SU-DHL-6 (cell line): ENCODE measurements at regions not wholly inside any gene's neighbourhood (a gene's known extent, or its start where the extent isn't known, plus 50 kb on each side); places are given as distances from the start of the nearest gene placed in this dataset.
A peak's percentile ranks its signal among the peaks of the same experiment; 100 is the strongest.

Experiments used
- H2AFZ ChIP-seq: fragments of 200-600 bp; sonication (generic); 2 replicates; pipeline ENCODE4 v1.6.1; 2014; ENCODE audit warnings: low read depth, mild to moderate bottlenecking, moderate library complexity, mixed read lengths, antibody characterized with exemption, low read length; ENCODE audit not compliant: severe bottlenecking
- H3F3A ChIP-seq: fragments of 200-600 bp; shearing (Covaris generic); 2 replicates; pipeline ENCODE4 v1.6.0; 2016; ENCODE audit warnings: antibody characterized with exemption, mild to moderate bottlenecking; ENCODE audit not compliant: insufficient read depth
- H3K27ac ChIP-seq: fragments of 200-600 bp; sonication (generic); 2 replicates; pipeline ENCODE4 v1.5.1; 2016; ENCODE audit warnings: low read depth, mild to moderate bottlenecking, low read length, moderate library complexity, mixed read lengths
- H3K27me3 ChIP-seq: fragments of 200-600 bp; sonication (generic), shearing (Covaris generic); 2 replicates; pipeline ENCODE4 v1.6.0; 2014; ENCODE audit warnings: mild to moderate bottlenecking, low read length
- H3K36me3 ChIP-seq: fragments of 200-600 bp; sonication (generic); 2 replicates; pipeline ENCODE4 v1.6.1; 2014; ENCODE audit warnings: mild to moderate bottlenecking, low read length, mixed read lengths
- H3K4me2 ChIP-seq: fragments of 300-600, 200-600 bp; shearing (Covaris generic), sonication (generic); 2 replicates; pipeline ENCODE4 v1.6.0; 2014; ENCODE audit warnings: low read length, low read depth, mild to moderate bottlenecking; ENCODE audit not compliant: poor library complexity, severe bottlenecking
- H3K4me3 ChIP-seq: fragments of 200-600 bp; sonication (generic); 2 replicates; pipeline ENCODE4 v1.5.1; 2014; ENCODE audit warnings: antibody characterized with exemption, low read length, mild to moderate bottlenecking, mixed read lengths; ENCODE audit not compliant: insufficient read depth, poor library complexity, severe bottlenecking
- H3K79me2 ChIP-seq: fragments of 200-600 bp; sonication (generic); 2 replicates; pipeline ENCODE4 v1.6.1; 2014; ENCODE audit warnings: mild to moderate bottlenecking, low read length, moderate library complexity; ENCODE audit not compliant: insufficient read depth
- H3K9ac ChIP-seq: fragments of 200-600 bp; sonication (generic); 2 replicates; pipeline ENCODE4 v1.7.0; 2014; ENCODE audit warnings: mild to moderate bottlenecking, low read length
- H3K9me2 ChIP-seq: fragments of 200-600 bp; sonication (generic); replicated peaks from 2 replicates; pipeline ENCODE4 v1.6.1; 2014; ENCODE audit warnings: low read length; ENCODE audit not compliant: insufficient read depth
- H3K9me3 ChIP-seq: fragments of 200-600 bp; sonication (generic); 2 replicates; pipeline ENCODE4 v1.6.1; 2014; ENCODE audit warnings: low read length, mixed read lengths; ENCODE audit not compliant: insufficient read depth
- H4K20me1 ChIP-seq: fragments of 200-600 bp; sonication (generic); 2 replicates; pipeline ENCODE4 v1.6.1; 2014; ENCODE audit warnings: low read depth, mild to moderate bottlenecking, antibody characterized with exemption, low read length, moderate library complexity, mixed read lengths
- EZH2phosphoT487 ChIP-seq: fragments of 200-600 bp; sonication (generic), shearing (Covaris generic); conservative IDR thresholded peaks from 2 replicates; pipeline ENCODE4 v1.6.1; 2018; ENCODE audit warnings: mild to moderate bottlenecking, antibody characterized with exemption, low read length, moderate library complexity, mixed read lengths
- TF ChIP-seq, protein P1 (sequence below): fragments of 200-600 bp; sonication (generic); IDR thresholded peaks from one replicate; pipeline ENCODE4 v1.5.1; 2017; ENCODE audit warnings: antibody characterized with exemption, mild to moderate bottlenecking, low read length, moderate library complexity; ENCODE audit not compliant: insufficient read depth, poor library complexity, severe bottlenecking

DNA sequence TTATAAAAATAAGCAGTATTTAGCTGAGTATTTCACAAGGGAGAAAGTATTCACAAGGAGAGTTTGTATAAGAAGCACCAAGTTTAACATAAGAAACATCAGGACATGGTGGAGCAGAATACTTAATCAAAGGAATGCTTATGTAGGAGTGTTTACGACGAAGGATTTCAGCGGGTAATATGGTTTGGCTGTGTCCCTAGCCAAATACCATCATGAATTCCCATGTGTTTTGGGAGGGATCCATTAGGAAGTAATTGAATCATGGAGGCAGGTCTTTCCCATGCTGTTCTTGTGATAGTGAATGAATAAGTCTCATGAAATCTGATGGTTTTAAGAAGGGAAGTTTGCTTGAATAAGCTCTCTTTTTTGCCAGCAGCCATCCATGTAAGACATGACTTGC is 1099.1 kb upstream of the ADGRB3 start:
- H3K4me2 ChIP-seq: no peak overlapping the region
- H3K79me2 ChIP-seq: no peaks in the 10 kb centered on the region
- H3K4me3 ChIP-seq: no peak overlapping the region
- no peaks in the 10 kb centered on the region for H3K36me3 ChIP-seq
- no peak overlapping the region for H3K9ac ChIP-seq
- H3K9me3 ChIP-seq: 0 out of 2 replicates have a peak, but pooled peaks cover under 1% of the 10 kb centered on the region
- TF ChIP-seq EZH2phosphoT487: no peak
- TF ChIP-seq, protein P1, sequence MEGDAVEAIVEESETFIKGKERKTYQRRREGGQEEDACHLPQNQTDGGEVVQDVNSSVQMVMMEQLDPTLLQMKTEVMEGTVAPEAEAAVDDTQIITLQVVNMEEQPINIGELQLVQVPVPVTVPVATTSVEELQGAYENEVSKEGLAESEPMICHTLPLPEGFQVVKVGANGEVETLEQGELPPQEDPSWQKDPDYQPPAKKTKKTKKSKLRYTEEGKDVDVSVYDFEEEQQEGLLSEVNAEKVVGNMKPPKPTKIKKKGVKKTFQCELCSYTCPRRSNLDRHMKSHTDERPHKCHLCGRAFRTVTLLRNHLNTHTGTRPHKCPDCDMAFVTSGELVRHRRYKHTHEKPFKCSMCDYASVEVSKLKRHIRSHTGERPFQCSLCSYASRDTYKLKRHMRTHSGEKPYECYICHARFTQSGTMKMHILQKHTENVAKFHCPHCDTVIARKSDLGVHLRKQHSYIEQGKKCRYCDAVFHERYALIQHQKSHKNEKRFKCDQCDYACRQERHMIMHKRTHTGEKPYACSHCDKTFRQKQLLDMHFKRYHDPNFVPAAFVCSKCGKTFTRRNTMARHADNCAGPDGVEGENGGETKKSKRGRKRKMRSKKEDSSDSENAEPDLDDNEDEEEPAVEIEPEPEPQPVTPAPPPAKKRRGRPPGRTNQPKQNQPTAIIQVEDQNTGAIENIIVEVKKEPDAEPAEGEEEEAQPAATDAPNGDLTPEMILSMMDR: no peak
- H3K27me3 ChIP-seq: no peaks in the 10 kb centered on the region
- no peaks in the 10 kb centered on the region for H3F3A ChIP-seq
- H2AFZ ChIP-seq: no peak overlapping the region
- H3K27ac ChIP-seq: no peak overlapping the region
- no peaks in the 10 kb centered on the region for H3K9me2 ChIP-seq
- H4K20me1 ChIP-seq: no peaks in the 10 kb centered on the region

DNA sequence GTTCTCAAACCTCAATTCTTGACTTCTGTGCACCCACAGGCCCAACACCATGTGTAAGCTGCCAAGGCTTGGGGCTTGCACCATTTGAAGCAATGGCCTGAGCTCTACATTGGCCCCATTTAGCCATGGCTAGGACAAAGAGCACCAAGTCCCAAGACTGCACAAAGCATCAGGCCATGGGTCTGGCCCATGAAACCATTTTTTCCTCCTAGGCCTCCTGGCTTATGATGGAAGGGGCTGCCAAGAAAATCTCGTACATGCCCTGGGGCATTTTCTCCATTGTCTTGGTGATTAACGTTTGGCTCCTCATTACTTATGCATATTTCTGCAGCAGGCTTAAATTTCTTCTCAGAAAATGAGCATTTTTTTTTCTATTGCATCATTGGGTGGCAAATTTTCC is 1128.7 kb upstream of the ADGRB3 start:
- Histone ChIP-seq H3K79me2 (no peaks in the 10 kb centered on the region), H3K27ac (no peak overlapping the region), H3K9me2 (no peaks in the 10 kb centered on the region), H3F3A (no peaks in the 10 kb centered on the region), H2AFZ (no peak overlapping the region), H3K4me3 (no peak overlapping the region), H3K27me3 (no peaks in the 10 kb centered on the region), H3K36me3 (peaks cover 3% of the 10 kb centered on the region; the same call in 1 of the 2 replicates), H3K4me2 (no peak overlapping the region), H4K20me1 (no peaks in the 10 kb centered on the region), H3K9ac (no peak overlapping the region), H3K9me3 (peaks cover 13% of the 10 kb centered on the region; the same call in 1 of the 2 replicates)
- TF ChIP-seq EZH2phosphoT487: no peak
- TF ChIP-seq, protein P1: no peak

DNA sequence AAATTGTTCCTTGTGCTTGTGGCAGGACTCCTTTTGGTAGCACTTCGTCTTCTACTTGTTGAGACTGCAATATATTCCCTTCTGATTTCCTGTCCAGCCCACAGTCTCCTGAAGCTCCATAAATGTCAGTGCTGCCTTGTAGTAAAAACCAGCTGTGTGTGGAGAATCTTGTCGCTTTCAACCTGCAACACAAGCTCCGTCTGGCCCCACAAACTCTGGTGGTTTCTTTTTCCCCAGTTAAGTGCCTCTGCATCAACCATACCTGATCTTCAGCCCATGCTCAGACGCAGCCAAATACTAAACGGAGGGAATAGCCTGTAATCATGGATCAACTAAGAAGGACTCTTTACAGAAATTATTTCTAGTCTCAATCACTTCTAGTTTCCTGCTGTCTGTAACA is 1133.3 kb upstream of the ADGRB3 start:
- H3K79me2 ChIP-seq: no peaks in the 10 kb centered on the region
- H3K36me3 ChIP-seq: peaks cover 3% of the 10 kb centered on the region; the same call in 1 of the 2 replicates
- no peaks in the 10 kb centered on the region for H3K27me3 ChIP-seq
- H3K9ac ChIP-seq: no peak overlapping the region
- peaks cover 14% of the 10 kb centered on the region; the same call in 1 of the 2 replicates for H3K9me3 ChIP-seq
- peak overlapping the region; percentile 57 for H2AFZ ChIP-seq
- no peaks in the 10 kb centered on the region for H3F3A ChIP-seq
- H4K20me1 ChIP-seq: no peaks in the 10 kb centered on the region
- no peak overlapping the region for H3K27ac ChIP-seq
- no peak overlapping the region for H3K4me2 ChIP-seq
- H3K4me3 ChIP-seq: no peak overlapping the region
- no peaks in the 10 kb centered on the region for H3K9me2 ChIP-seq
- TF ChIP-seq, protein P1: no peak
- no peak for TF ChIP-seq EZH2phosphoT487
